CD4-positive, CD25-positive, alpha-beta regulatory T cell (primary cell): ENCODE measurements at regions not wholly inside any gene's neighbourhood (a gene's known extent, or its start where the extent isn't known, plus 50 kb on each side); places are given as distances from the start of the nearest gene placed in this dataset.
"Not testable (repeated sequence)": the region's sequence is repeated elsewhere in the genome, so short reads cannot be mapped to it uniquely, and the experiment has no call there.

ENCODE experiments used
- ATAC-seq, 2 donors: fragments of 150-1000 bp; cut with Tn5 transposase; one replicate each; pipeline ENCODE4 v1.10.0; 2021; ENCODE audit warnings: low read depth in 2 of 2, moderate number of reproducible peaks in 2 of 2, moderate library complexity in 1 of 2
- DNase-seq, 3 donors: peaks; one replicate each; pipeline versions ENCODE4 v3.0.0 to v3.0.0-alpha.2; 2012 to 2022; ENCODE audit warnings: mixed read lengths in 1 of 3
- H3K27ac ChIP-seq: one replicate; pipeline ENCODE4 v1.7.0; 2013; ENCODE audit warnings: mild to moderate bottlenecking, low read length; ENCODE audit not compliant: insufficient read depth, poor library complexity, severe bottlenecking
- H3K27me3 ChIP-seq: one replicate; pipeline ENCODE4 v1.7.0; 2013; ENCODE audit warnings: low read length; ENCODE audit not compliant: control insufficient read depth, insufficient read depth
- H3K36me3 ChIP-seq: one replicate; pipeline ENCODE4 v1.7.0; 2013; ENCODE audit warnings: mild to moderate bottlenecking, low read length, moderate library complexity; ENCODE audit not compliant: control insufficient read depth, insufficient read depth
- H3K4me1 ChIP-seq: 2 replicates; pipeline ENCODE4 v1.7.0; 2013; ENCODE audit warnings: mild to moderate bottlenecking, low read length; ENCODE audit not compliant: insufficient read depth, control insufficient read depth, poor library complexity, severe bottlenecking
- H3K4me3 ChIP-seq: one replicate; pipeline ENCODE4 v1.7.0; 2013; ENCODE audit warnings: low read depth, mild to moderate bottlenecking, low read length, moderate library complexity
- H3K9me3 ChIP-seq, 2 experiments: 1 replicate in 1 of 2; 2 replicates in 1 of 2; pipeline ENCODE4 v1.7.0; 2013; ENCODE audit warnings: low read length in 2 of 2, mild to moderate bottlenecking in 1 of 2, moderate library complexity in 1 of 2; ENCODE audit not compliant: control insufficient read depth in 2 of 2
- H3K27ac Mint-ChIP-seq, 3 donors: one replicate each; pipeline ENCODE4 v1.8.0; 2020 to 2022; ENCODE audit warnings: mild to moderate bottlenecking in 3 of 3, mixed read lengths in 3 of 3, moderate library complexity in 2 of 3
- H3K27me3 Mint-ChIP-seq: one replicate; pipeline ENCODE4 v1.8.0; 2022; ENCODE audit warnings: mild to moderate bottlenecking, mixed read lengths
- H3K36me3 Mint-ChIP-seq: one replicate; pipeline ENCODE4 v1.8.0; 2020; ENCODE audit warnings: mixed read lengths
- H3K4me1 Mint-ChIP-seq, 4 donors: one replicate each; pipeline ENCODE4 v1.8.0; 2020 to 2022; ENCODE audit warnings: mixed read lengths in 4 of 4, mild to moderate bottlenecking in 1 of 4
- H3K4me3 Mint-ChIP-seq, 4 donors: one replicate each; pipeline ENCODE4 v1.8.0; 2020 to 2022; ENCODE audit warnings: mild to moderate bottlenecking in 4 of 4, mixed read lengths in 4 of 4, moderate library complexity in 3 of 4
- H3K9me3 Mint-ChIP-seq, 7 donors: one replicate each; pipeline ENCODE4 v1.8.0; 2020 to 2022; ENCODE audit warnings: mixed read lengths in 7 of 7, mild to moderate bottlenecking in 3 of 7, moderate library complexity in 2 of 7

DNA sequence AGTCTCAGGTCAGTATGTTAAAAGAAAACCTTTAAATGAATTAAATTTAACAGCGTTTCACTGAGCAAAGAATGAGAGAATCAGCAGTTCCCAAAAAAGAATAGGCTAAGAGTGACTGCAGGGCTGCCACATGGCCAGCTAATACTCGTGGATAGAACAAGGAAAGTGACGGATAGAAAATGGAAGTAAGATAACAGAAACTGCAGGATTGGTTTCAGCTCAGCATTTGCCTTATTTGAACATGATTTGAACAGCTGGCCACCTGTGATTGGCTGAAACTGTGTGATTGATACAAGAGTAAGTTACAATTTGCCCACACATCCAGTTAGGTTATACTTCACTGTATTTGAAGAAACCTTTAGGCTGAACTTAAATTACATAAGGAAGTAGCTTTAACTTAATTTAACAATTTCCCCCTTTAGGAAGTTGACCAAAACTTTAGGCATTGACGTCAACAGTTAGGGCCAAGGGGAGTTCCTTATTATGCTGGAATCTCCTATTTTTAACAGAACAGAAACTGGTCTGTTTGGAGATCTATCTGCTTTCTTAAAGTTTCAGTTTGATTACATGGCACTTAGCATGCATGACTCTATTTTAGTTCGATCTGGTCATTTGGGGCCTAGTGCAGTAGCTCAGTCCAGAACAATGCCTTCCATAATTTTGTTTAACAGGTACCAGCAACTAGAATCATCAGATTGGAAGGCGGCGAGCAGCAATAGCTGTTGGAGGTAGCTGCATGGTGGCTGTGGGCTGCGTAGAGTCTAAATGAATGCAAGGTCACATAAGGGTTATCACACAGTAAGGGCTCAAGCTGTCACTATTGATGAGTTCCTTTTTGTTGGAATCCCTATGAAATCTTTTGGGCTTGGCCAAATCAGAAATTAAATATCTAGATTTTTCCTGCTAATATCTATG lies 143.4 kb downstream of the TRIM43 start:
- Mint-ChIP-seq H3K9me3 (no peaks in the 10 kb centered on the region), H3K4me3 (no peak overlapping the region), H3K27me3 (peaks cover 20% of the 10 kb centered on the region), H3K27ac (no peak overlapping the region), H3K36me3 (no peaks in the 10 kb centered on the region), H3K4me1 (no peaks in the 10 kb centered on the region)
- Histone ChIP-seq H3K27me3 (no peaks in the 10 kb centered on the region), H3K4me1 (no peaks in the 10 kb centered on the region), H3K4me3 (no peak overlapping the region), H3K9me3 (no peaks in the 10 kb centered on the region), H3K27ac (no peak overlapping the region), H3K36me3 (no peaks in the 10 kb centered on the region)
- ATAC-seq (no peak), DNase-seq (no peak)

DNA sequence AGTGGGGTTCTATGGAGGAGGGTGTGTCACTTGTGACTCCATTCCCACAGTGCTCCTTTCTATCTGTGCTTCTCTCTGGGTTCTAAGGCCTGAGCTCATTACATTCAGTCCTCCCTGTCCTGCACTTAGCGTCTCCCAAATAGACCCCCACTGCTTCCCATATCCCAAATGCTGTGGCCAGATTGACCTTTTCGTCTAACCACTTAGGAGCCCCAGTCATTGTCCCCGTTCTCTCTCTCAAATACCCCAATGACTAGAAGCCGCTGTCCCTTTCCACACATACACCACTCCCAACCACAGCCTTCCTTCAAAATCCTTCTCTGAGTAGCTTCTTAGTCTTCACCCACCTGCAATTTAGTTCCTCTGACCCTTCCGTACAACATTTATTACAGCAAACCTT lies 146.5 kb downstream of the TRIM43 start:
- Histone ChIP-seq H3K36me3 (no peaks in the 10 kb centered on the region), H3K27me3 (peaks cover 2% of the 10 kb centered on the region), H3K4me3 (no peak overlapping the region), H3K27ac (no peak overlapping the region), H3K9me3 (no peaks in the 10 kb centered on the region), H3K4me1 (no peaks in the 10 kb centered on the region)
- Mint-ChIP-seq H3K4me3 (no peak overlapping the region), H3K4me1 (no peaks in the 10 kb centered on the region), H3K36me3 (no peaks in the 10 kb centered on the region), H3K27ac (peak overlapping the region in 1 of 3 donors; percentile 12), H3K9me3 (no peaks in the 10 kb centered on the region), H3K27me3 (peaks cover 20% of the 10 kb centered on the region)
- ATAC-seq (no peak), DNase-seq (no peak)

DNA sequence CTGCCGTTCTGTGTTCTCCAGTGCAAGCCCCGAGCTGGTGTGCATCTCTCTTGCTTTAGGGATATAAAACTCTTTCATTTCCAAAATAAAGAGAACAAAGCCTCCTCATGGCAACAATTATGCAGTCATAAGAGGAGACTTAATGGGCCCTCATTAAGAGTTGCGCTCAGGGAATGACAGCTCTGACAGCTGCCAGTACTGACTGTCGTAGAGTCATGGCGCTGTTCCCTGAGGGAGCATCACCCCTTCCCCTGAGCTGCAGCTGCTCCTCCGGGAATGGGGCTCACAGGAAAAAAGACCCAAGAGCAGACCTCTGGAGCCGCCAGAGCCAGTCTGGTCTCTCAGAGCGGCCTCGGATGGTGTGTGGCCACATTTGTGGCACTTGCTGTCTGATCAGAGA lies 160.3 kb downstream of the TRIM43 start:
- H3K36me3 ChIP-seq, H3K36me3 Mint-ChIP-seq, H3K4me3 Mint-ChIP-seq, H3K27me3 ChIP-seq, DNase-seq, H3K4me1 Mint-ChIP-seq, H3K27ac ChIP-seq, H3K27ac Mint-ChIP-seq, H3K4me1 ChIP-seq, ATAC-seq, H3K9me3 Mint-ChIP-seq, H3K27me3 Mint-ChIP-seq, H3K9me3 ChIP-seq, H3K4me3 ChIP-seq: not testable (repeated sequence)

DNA sequence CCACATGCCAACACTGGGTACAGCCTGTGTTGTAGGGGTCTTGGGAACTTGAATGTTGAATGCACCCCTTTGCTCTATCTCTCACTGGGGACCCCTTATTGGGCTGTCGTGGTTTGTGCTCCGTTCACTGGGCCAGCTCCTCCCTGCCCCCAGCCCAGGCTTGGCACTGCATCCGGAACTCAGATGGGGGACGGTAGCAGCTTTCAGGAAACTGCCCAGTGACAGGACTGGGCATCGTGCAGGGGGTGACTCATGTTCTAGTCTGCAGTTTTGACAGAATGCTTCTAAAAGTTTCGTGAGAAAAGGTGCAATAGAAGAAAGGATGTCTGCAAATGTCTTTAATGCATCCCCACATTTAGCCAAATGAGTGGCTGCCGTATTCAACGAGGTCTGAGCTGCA lies 162.0 kb downstream of the TRIM43 start:
- not testable (repeated sequence) for H3K4me1 Mint-ChIP-seq, H3K36me3 Mint-ChIP-seq, ATAC-seq, H3K4me1 ChIP-seq, DNase-seq, H3K9me3 ChIP-seq, H3K27ac ChIP-seq, H3K27me3 Mint-ChIP-seq, H3K4me3 Mint-ChIP-seq, H3K27ac Mint-ChIP-seq, H3K9me3 Mint-ChIP-seq, H3K36me3 ChIP-seq, H3K27me3 ChIP-seq, H3K4me3 ChIP-seq

DNA sequence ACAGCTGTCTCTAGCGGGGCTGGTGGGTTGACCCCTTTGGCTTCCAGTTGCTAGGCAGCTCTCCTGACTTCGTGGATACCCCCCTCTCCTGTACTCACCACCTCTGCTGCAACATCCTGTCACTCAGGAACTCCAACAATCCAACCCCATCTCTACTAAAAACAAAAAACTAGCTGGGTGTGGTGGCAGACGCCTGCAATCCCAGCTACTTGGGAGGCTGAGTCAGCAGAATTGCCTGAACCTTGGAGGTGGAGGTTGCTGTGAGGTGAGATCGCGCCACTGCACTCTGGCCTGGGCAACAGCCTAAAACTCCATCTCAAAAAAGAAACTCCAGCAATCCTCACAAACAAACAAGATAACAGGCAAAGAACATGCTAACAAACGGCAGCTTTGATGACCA lies 162.4 kb downstream of the TRIM43 start:
- H3K27me3 Mint-ChIP-seq: not testable (repeated sequence)

DNA sequence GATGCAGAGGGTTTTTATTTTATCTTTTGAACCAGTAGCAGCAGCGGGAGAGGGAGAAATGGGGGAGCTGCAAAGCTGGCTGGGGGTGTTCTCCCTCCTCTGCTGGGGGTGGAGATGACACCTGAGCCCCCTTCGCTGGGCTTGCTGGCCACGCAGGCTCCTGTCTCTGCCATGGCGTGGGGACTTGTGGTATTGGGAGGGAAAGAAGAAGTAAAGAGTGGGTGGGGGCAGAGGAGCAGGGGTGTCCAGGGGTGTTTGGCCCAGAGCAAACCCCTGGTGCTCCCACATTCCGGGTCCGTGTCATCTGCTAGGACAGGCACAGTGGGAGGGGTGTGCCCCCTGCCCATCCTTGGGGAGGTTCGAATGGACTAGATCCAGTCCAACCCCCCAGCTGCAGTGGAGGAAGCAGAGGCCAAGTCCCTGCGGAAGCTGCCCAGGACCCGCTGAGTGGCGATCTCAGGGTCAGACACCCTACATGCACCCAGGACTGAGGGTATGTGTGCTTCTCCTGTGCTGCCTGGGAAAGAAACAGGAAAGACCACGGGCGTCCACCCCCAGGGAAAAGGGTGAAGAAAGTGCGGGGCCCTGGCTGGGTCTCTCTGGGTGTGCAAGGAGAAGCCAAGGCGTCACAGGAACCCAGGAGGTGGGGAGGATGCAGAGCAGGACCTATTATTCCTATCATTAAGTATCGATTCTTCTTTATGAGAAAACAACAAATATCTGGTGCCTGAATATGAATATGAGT lies 163.2 kb downstream of the TRIM43 start:
- not testable (repeated sequence) for ATAC-seq, H3K27me3 Mint-ChIP-seq, DNase-seq, H3K4me3 Mint-ChIP-seq, H3K9me3 ChIP-seq, H3K36me3 ChIP-seq, H3K4me1 Mint-ChIP-seq, H3K9me3 Mint-ChIP-seq, H3K4me3 ChIP-seq, H3K27ac Mint-ChIP-seq, H3K36me3 Mint-ChIP-seq, H3K4me1 ChIP-seq, H3K27me3 ChIP-seq, H3K27ac ChIP-seq

More for the DNA sequence above, 162.4 kb downstream of the TRIM43 start:
- not testable (repeated sequence) for H3K27ac ChIP-seq, H3K36me3 Mint-ChIP-seq, H3K9me3 ChIP-seq, H3K4me3 ChIP-seq, H3K4me1 Mint-ChIP-seq, H3K36me3 ChIP-seq, DNase-seq, ATAC-seq, H3K4me3 Mint-ChIP-seq, H3K27ac Mint-ChIP-seq, H3K4me1 ChIP-seq, H3K27me3 ChIP-seq, H3K9me3 Mint-ChIP-seq

DNA sequence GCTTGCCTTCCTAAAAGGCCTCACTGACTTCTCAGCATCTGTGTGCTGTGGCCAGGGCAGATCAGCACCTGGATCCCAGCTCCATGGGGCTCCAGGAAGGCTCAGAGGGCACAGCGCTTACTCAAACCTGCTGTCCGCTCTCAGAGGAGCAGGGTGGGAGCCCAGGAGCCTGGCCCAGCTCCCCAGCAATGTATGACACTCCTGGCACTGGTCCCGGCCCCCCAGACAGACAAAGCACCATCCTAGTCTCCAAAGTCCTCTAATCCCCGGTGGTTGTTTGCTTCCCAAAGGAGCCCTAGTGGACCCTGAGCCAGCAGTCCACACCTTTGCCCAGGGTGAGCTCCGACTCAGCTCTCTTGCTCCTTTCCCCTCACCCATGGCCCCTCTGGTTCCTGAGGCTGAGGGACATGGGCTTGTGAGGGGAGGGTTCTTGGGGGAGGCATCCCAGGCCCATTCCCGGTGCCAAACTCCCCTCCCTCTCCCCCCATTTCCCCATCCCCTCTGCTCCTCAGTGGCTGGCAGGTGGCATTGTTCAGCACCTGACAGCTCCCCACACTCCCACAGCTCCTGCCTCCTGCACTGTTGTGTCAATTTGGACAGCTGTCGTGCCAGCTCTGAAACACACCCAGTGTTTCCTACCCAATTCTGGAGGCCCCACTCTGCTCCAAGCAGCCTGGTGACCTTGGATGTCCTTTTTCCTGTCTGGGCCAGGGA lies 164.3 kb downstream of the TRIM43 start:
- not testable (repeated sequence) for H3K36me3 Mint-ChIP-seq

More for the DNA sequence above, 164.3 kb downstream of the TRIM43 start:
- not testable (repeated sequence) for DNase-seq, H3K9me3 ChIP-seq, H3K4me3 ChIP-seq, H3K27ac ChIP-seq, H3K4me1 ChIP-seq, H3K27ac Mint-ChIP-seq, H3K27me3 ChIP-seq, H3K4me1 Mint-ChIP-seq, H3K36me3 ChIP-seq, H3K4me3 Mint-ChIP-seq, H3K9me3 Mint-ChIP-seq, H3K27me3 Mint-ChIP-seq, ATAC-seq
